SU-DHL-6 (cell line): ENCODE measurements at regions not wholly inside any gene's neighbourhood (a gene's known extent, or its start where the extent isn't known, plus 50 kb on each side); places are given as distances from the start of the nearest gene placed in this dataset.

Experiments
- CTCF ChIP-seq: fragments of 200-600 bp; sonication (generic); IDR thresholded peaks from one replicate; pipeline ENCODE4 v1.5.1; 2017; ENCODE audit warnings: antibody characterized with exemption, mild to moderate bottlenecking, low read length, moderate library complexity; ENCODE audit not compliant: insufficient read depth, poor library complexity, severe bottlenecking
- EZH2phosphoT487 ChIP-seq: fragments of 200-600 bp; sonication (generic), shearing (Covaris generic); conservative IDR thresholded peaks from 2 replicates; pipeline ENCODE4 v1.6.1; 2018; ENCODE audit warnings: mild to moderate bottlenecking, antibody characterized with exemption, low read length, moderate library complexity, mixed read lengths

- TF ChIP-seq CTCF (peak; percentile 38), EZH2phosphoT487 (no peak)
These were observed 300.0 kb downstream of the AEBP2 start for GRCh38 chr12:19739195-19739776.
